IMR-90 (cell line): ENCODE measurements at regions not wholly inside any gene's neighbourhood (a gene's known extent, or its start where the extent isn't known, plus 50 kb on each side); places are given as distances from the start of the nearest gene placed in this dataset.

Experiments used
- ATAC-seq: fragments of 200-7000 bp; cut with Tn5 transposase; 2 replicates; pipeline ENCODE4 v1.9.1; 2020; ENCODE audit warnings: low read depth, mild to moderate bottlenecking, moderate library complexity
- BruUV-seq: library from RNA; stranded (reverse); fragments of 400-500 nt; replicated peaks from 2 replicates; lab custom pipeline; 2021; lab: Mats Ljungman, UMichigan
- CTCF ChIA-PET: fragments of 300-600 bp; formaldehyde crosslinking; extraction: SDS; loops from one replicate; lab custom pipeline; 2021; ENCODE audit warnings: antibody characterized with exemption; lab: Yijun Ruan, JAX
- POLR2A ChIA-PET: fragments of 300-600 bp; sonication (Branson Sonifier 250); formaldehyde crosslinking; loops from one replicate; lab custom pipeline; 2022; ENCODE audit warnings: antibody characterized with exemption; ENCODE audit not compliant: unreplicated experiment; lab: Charles Lee
- DNase-seq: peaks from one replicate; pipeline ENCODE4 v3.0.0; 2013
- H2AFZ ChIP-seq: replicated peaks from 2 replicates; pipeline ENCODE3; 2013; ENCODE audit warnings: low read length, mild to moderate bottlenecking; ENCODE audit not compliant: poor library complexity
- H2AK5ac ChIP-seq: 2 replicates; pipeline ENCODE4 v1.6.1; 2013; ENCODE audit warnings: low read depth, low read length, inconsistent platforms
- H2AK9ac ChIP-seq: replicated peaks from 2 replicates; pipeline ENCODE3; 2013; ENCODE audit warnings: mild to moderate bottlenecking, low read depth, low read length, moderate library complexity; ENCODE audit not compliant: poor library complexity
- H2BK120ac ChIP-seq: 2 replicates; pipeline ENCODE4 v1.6.1; 2013; ENCODE audit warnings: low read depth, low read length, inconsistent platforms
- H2BK15ac ChIP-seq: 3 replicates; pipeline ENCODE4 v1.6.1; 2013; ENCODE audit warnings: low read depth, low read length, inconsistent platforms
- H2BK20ac ChIP-seq: 2 replicates; pipeline ENCODE4 v1.6.1; 2013; ENCODE audit warnings: low read depth, mild to moderate bottlenecking, inconsistent platforms, low read length, moderate library complexity
- H2BK5ac ChIP-seq: 2 replicates; pipeline ENCODE4 v1.6.1; 2013; ENCODE audit warnings: mild to moderate bottlenecking, low read depth, low read length, inconsistent platforms; ENCODE audit not compliant: poor library complexity, severe bottlenecking
- H3K14ac ChIP-seq: replicated peaks from 2 replicates; pipeline ENCODE4 v1.6.1; 2013; ENCODE audit warnings: low read depth, low read length, inconsistent platforms
- H3K18ac ChIP-seq: 2 replicates; pipeline ENCODE4 v1.6.1; 2013; ENCODE audit warnings: low read depth, low read length, control low read depth
- H3K23ac ChIP-seq: 2 replicates; pipeline ENCODE4 v1.6.1; 2013; ENCODE audit warnings: low read depth, low read length, inconsistent platforms
- H3K27ac ChIP-seq: 2 replicates; pipeline ENCODE4 v1.5.1; 2013; ENCODE audit warnings: mild to moderate bottlenecking, control low read depth, low read length; ENCODE audit not compliant: insufficient read depth
- H3K27me3 ChIP-seq: 2 replicates; pipeline ENCODE4 v1.6.1; 2013; ENCODE audit warnings: low read length; ENCODE audit not compliant: control insufficient read depth, insufficient read depth
- H3K36me3 ChIP-seq: 2 replicates; pipeline ENCODE4 v1.6.1; 2013; ENCODE audit warnings: low read length, mixed read lengths; ENCODE audit not compliant: control insufficient read depth, insufficient read depth
- H3K4ac ChIP-seq: 2 replicates; pipeline ENCODE4 v1.6.1; 2013; ENCODE audit warnings: low read depth, low read length, inconsistent platforms
- H3K4me1 ChIP-seq: 2 replicates; pipeline ENCODE4 v1.6.1; 2013; ENCODE audit warnings: low read length, mixed read lengths; ENCODE audit not compliant: control insufficient read depth, insufficient read depth
- H3K4me2 ChIP-seq: 2 replicates; pipeline ENCODE4 v1.6.1; 2013; ENCODE audit warnings: low read depth, mild to moderate bottlenecking, control low read depth, low read length, moderate library complexity
- H3K4me3 ChIP-seq: 2 replicates; pipeline ENCODE4 v1.5.1; 2013; ENCODE audit warnings: low read depth, mild to moderate bottlenecking, control low read depth, low read length, moderate library complexity; ENCODE audit not compliant: insufficient read depth
- H3K56ac ChIP-seq: 2 replicates; pipeline ENCODE4 v1.6.1; 2013; ENCODE audit warnings: low read length, inconsistent platforms; ENCODE audit not compliant: insufficient read depth; ENCODE audit errors: extremely low read depth
- H3K79me1 ChIP-seq, 2 experiments: 2 replicates each; pipeline ENCODE4 v1.6.1; 2013; ENCODE audit warnings: low read length in 2 of 2, inconsistent platforms in 1 of 2, low read depth in 1 of 2
- H3K9ac ChIP-seq: 2 replicates; pipeline ENCODE4 v1.6.1; 2013; ENCODE audit warnings: low read depth, low read length, control low read depth
- H3K9me1 ChIP-seq: 2 replicates; pipeline ENCODE4 v1.6.1; 2013; ENCODE audit warnings: low read length, inconsistent platforms; ENCODE audit not compliant: insufficient read depth
- H3K9me3 ChIP-seq: 2 replicates; pipeline ENCODE4 v1.6.1; 2013; ENCODE audit warnings: low read length; ENCODE audit not compliant: control insufficient read depth, insufficient read depth
- H4K20me1 ChIP-seq: 2 replicates; pipeline ENCODE4 v1.6.1; 2013; ENCODE audit warnings: low read length, inconsistent platforms; ENCODE audit not compliant: insufficient read depth
- H4K5ac ChIP-seq: 2 replicates; pipeline ENCODE4 v1.6.1; 2013; ENCODE audit warnings: mild to moderate bottlenecking, low read depth, low read length, control low read depth
- H4K8ac ChIP-seq, 2 experiments: 2 replicates each; pipeline ENCODE4 v1.6.1; 2013; ENCODE audit warnings: low read depth in 2 of 2, low read length in 2 of 2, control low read depth in 1 of 2, inconsistent platforms in 1 of 2
- H4K91ac ChIP-seq: 2 replicates; pipeline ENCODE4 v1.6.1; 2013; ENCODE audit warnings: low read depth, low read length, inconsistent platforms; ENCODE audit not compliant: insufficient read depth
- RFX5 ChIP-seq: IDR thresholded peaks from 2 replicates; pipeline ENCODE4 v1.8.0; 2012; ENCODE audit warnings: low read depth, mild to moderate bottlenecking, low read length, moderate library complexity
- WGBS, 2 experiments: methylation state at CpG; one replicate each; pipeline versions ENCODE4 v1.1.5 to v1.1.7; 2013; ENCODE audit warnings: missing lambda C conversion rate in 2 of 2; ENCODE audit not compliant: insufficient read length in 1 of 2; ENCODE audit errors: extremely low coverage in 2 of 2; 5-methylcytosine and 5-hydroxymethylcytosine counted together
- dilution Hi-C: fragments of 300-500 bp; cut with HindIII; formaldehyde crosslinking; loops from one replicate; pipeline ENCODE4 v1.14.3; 2018; ENCODE audit warnings: low sequenced_read_pairs; ENCODE audit not compliant: unreplicated experiment
- in situ Hi-C: fragments of 300-500 bp; cut with MboI; formaldehyde crosslinking; loops from 3 replicates; pipeline ENCODE4 v1.14.3; 2019; ENCODE audit warnings: low sequenced_read_pairs, inconsistent platforms, mixed read lengths
- intact Hi-C: fragments of 100-400 bp; cut with micrococcal nuclease; formaldehyde crosslinking; loops from 2 replicates; pipeline ENCODE4 v1.10.0; 2022

DNA sequence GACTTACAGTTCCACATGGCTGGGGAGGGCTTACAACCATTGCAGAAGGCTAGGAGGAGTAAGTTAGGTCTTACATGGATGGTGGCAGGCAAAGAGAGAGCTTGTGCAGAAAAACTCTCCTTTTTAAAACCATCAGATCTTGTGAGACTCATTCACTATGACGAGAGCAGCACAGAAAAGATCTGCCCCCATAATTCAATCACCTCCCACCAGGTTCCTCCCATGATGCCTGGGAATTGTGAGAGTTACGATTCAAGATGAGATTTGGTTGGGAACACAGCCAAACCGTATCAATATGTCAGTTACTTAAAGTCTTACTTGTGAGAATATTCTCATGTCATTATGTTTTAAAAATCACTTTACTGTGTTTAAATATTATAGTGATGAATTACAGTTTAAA is 481.9 kb downstream of the ARL4A start:
- Histone ChIP-seq H3K4me3 (no peak overlapping the region), H4K20me1 (no peaks in the 10 kb centered on the region), H2AK9ac (no peak overlapping the region), H3K4me1 (no peaks in the 10 kb centered on the region), H3K56ac (no peak overlapping the region), H3K18ac (no peak overlapping the region), H4K91ac (no peak overlapping the region), H3K4me2 (no peak overlapping the region), H3K27me3 (no peaks in the 10 kb centered on the region), H3K79me1 (no peaks in the 10 kb centered on the region), H2AFZ (no peak overlapping the region), H3K36me3 (no peaks in the 10 kb centered on the region), H3K9me3 (no peaks in the 10 kb centered on the region), H2BK120ac (no peak overlapping the region), H4K5ac (no peak overlapping the region), H3K9ac (no peak overlapping the region), H2AK5ac (no peak overlapping the region), H3K23ac (no peak overlapping the region), H4K8ac (no peak overlapping the region), H3K14ac (no peak overlapping the region), H3K9me1 (no peaks in the 10 kb centered on the region), H2BK15ac (no peak overlapping the region), H3K27ac (no peak overlapping the region), H2BK5ac (no peak overlapping the region), H3K4ac (no peak overlapping the region), H2BK20ac (no peak overlapping the region)
- intact Hi-C loops, result no loop called here
- ATAC-seq (no peak), DNase-seq (no peak)
- POLR2A ChIA-PET, result no interaction called here
- WGBS, 2 experiments, result no CpG with 5 or more reads among the region's 3 CpGs
- in situ Hi-C loops, result no loop called here
- CTCF ChIA-PET, result interaction anchor here (0.7 kb wide), 1 partner anchor 31 kb away, joined by 3 read pairs; no protein-coding TSS in a partner anchor
- dilution Hi-C loops, result no loop called here
- BruUV-seq, result no TSS peak
- TF ChIP-seq RFX5, result no peak
